Mesenchymal stem cell (in vitro differentiated cells and primary cell): ENCODE measurements at regions not wholly inside any gene's neighbourhood (a gene's known extent, or its start where the extent isn't known, plus 50 kb on each side); places are given as distances from the start of the nearest gene placed in this dataset.

Experiments
- DNase-seq: peaks from one replicate; pipeline ENCODE4 v3.0.0-alpha.2; 2013
- H2AFZ ChIP-seq: one replicate; pipeline ENCODE4 v1.6.1; 2013; ENCODE audit warnings: low read depth, mild to moderate bottlenecking, control low read depth, inconsistent platforms, low read length, moderate library complexity
- H2AK5ac ChIP-seq: 2 replicates; pipeline ENCODE4 v1.6.1; 2013; ENCODE audit warnings: low read length, moderate library complexity, mild to moderate bottlenecking, inconsistent platforms; ENCODE audit not compliant: severe bottlenecking
- H2BK120ac ChIP-seq: one replicate; pipeline ENCODE4 v1.6.1; 2013; ENCODE audit warnings: low read depth, mild to moderate bottlenecking, inconsistent platforms, low read length, moderate library complexity
- H2BK12ac ChIP-seq, 2 experiments: one replicate each; pipeline ENCODE4 v1.6.1; 2013; ENCODE audit warnings: inconsistent platforms in 2 of 2, low read length in 2 of 2, mild to moderate bottlenecking in 2 of 2, moderate library complexity in 2 of 2, control low read depth in 1 of 2
- H2BK15ac ChIP-seq: one replicate; pipeline ENCODE4 v1.6.1; 2013; ENCODE audit warnings: mild to moderate bottlenecking, low read depth, inconsistent platforms; ENCODE audit not compliant: poor library complexity, severe bottlenecking
- H2BK5ac ChIP-seq: 2 replicates; pipeline ENCODE4 v1.6.1; 2013; ENCODE audit warnings: low read depth, mild to moderate bottlenecking, low read length, control low read depth, inconsistent platforms; ENCODE audit not compliant: poor library complexity, severe bottlenecking
- H3K14ac ChIP-seq, 2 experiments: one replicate each; pipeline ENCODE4 v1.6.1; 2013; ENCODE audit warnings: inconsistent platforms in 2 of 2, low read length in 2 of 2, control low read depth in 1 of 2, mild to moderate bottlenecking in 1 of 2, moderate library complexity in 1 of 2
- H3K18ac ChIP-seq, 2 experiments: one replicate each; pipeline ENCODE4 v1.6.1; 2013; ENCODE audit warnings: inconsistent platforms in 2 of 2, low read length in 2 of 2, control low read depth in 1 of 2, low read depth in 1 of 2, mild to moderate bottlenecking in 1 of 2
- H3K23ac ChIP-seq, 2 experiments: one replicate each; pipeline ENCODE4 v1.6.1; 2013; ENCODE audit warnings: inconsistent platforms in 2 of 2, low read length in 2 of 2, mild to moderate bottlenecking in 2 of 2, moderate library complexity in 2 of 2, control low read depth in 1 of 2
- H3K27ac ChIP-seq: 2 replicates; pipeline ENCODE4 v1.5.1; 2013; ENCODE audit warnings: mild to moderate bottlenecking, moderate library complexity, low read length, control low read depth, inconsistent platforms; ENCODE audit not compliant: poor library complexity, severe bottlenecking
- H3K27me3 ChIP-seq, 2 experiments: 2 replicates each; pipeline versions ENCODE4 v1.6.1 to v1.7.0; 2013; ENCODE audit warnings: low read length in 2 of 2, mild to moderate bottlenecking in 2 of 2, moderate library complexity in 2 of 2, control low read depth in 1 of 2, inconsistent platforms in 1 of 2; ENCODE audit not compliant: control insufficient read depth in 1 of 2, insufficient read depth in 1 of 2
- H3K36me3 ChIP-seq, 2 experiments: 2 replicates each; pipeline versions ENCODE4 v1.6.1 to v1.7.0; 2013; ENCODE audit warnings: low read length in 2 of 2, control low read depth in 1 of 2, inconsistent platforms in 1 of 2, low read depth in 1 of 2, mild to moderate bottlenecking in 1 of 2; ENCODE audit not compliant: insufficient read depth in 2 of 2, control insufficient read depth in 1 of 2
- H3K4ac ChIP-seq, 2 experiments: one replicate each; pipeline ENCODE4 v1.6.1; 2013; ENCODE audit warnings: inconsistent platforms in 2 of 2, low read length in 2 of 2, mild to moderate bottlenecking in 2 of 2, moderate library complexity in 2 of 2, control low read depth in 1 of 2, low read depth in 1 of 2
- H3K4me1 ChIP-seq: 2 replicates; pipeline ENCODE4 v1.6.1; 2013; ENCODE audit warnings: low read depth, low read length, control low read depth; ENCODE audit not compliant: control insufficient read depth, insufficient read depth
- H3K4me2 ChIP-seq: 2 replicates; pipeline ENCODE4 v1.6.1; 2013; ENCODE audit warnings: low read length, mild to moderate bottlenecking, inconsistent platforms; ENCODE audit not compliant: poor library complexity, severe bottlenecking
- H3K4me3 ChIP-seq, 2 experiments: 2 replicates each; pipeline versions ENCODE4 v1.5.1 to v1.7.0; 2013; ENCODE audit warnings: low read length in 2 of 2, mild to moderate bottlenecking in 2 of 2, control low read depth in 1 of 2, low read depth in 1 of 2; ENCODE audit not compliant: insufficient read depth in 1 of 2
- H3K79me1 ChIP-seq: replicated peaks from 2 replicates; pipeline ENCODE4 v1.6.1; 2013; ENCODE audit warnings: mild to moderate bottlenecking, control low read depth, low read length, inconsistent platforms; ENCODE audit not compliant: poor library complexity, severe bottlenecking
- H3K9ac ChIP-seq: 2 replicates; pipeline ENCODE4 v1.7.0; 2013; ENCODE audit warnings: mild to moderate bottlenecking, low read length, moderate library complexity
- H3K9me3 ChIP-seq: 2 replicates; pipeline ENCODE4 v1.7.0; 2013; ENCODE audit warnings: mild to moderate bottlenecking, low read length; ENCODE audit not compliant: control insufficient read depth
- H4K8ac ChIP-seq: one replicate; pipeline ENCODE4 v1.6.1; 2013; ENCODE audit warnings: inconsistent platforms, mild to moderate bottlenecking, low read length, moderate library complexity
- H4K91ac ChIP-seq: one replicate; pipeline ENCODE4 v1.6.1; 2013; ENCODE audit warnings: mild to moderate bottlenecking, low read length, inconsistent platforms
- WGBS: methylation state at CpG from one replicate; pipeline ENCODE4 v1.1.7; 2013; ENCODE audit warnings: mixed read lengths; 5-methylcytosine and 5-hydroxymethylcytosine counted together

DNA sequence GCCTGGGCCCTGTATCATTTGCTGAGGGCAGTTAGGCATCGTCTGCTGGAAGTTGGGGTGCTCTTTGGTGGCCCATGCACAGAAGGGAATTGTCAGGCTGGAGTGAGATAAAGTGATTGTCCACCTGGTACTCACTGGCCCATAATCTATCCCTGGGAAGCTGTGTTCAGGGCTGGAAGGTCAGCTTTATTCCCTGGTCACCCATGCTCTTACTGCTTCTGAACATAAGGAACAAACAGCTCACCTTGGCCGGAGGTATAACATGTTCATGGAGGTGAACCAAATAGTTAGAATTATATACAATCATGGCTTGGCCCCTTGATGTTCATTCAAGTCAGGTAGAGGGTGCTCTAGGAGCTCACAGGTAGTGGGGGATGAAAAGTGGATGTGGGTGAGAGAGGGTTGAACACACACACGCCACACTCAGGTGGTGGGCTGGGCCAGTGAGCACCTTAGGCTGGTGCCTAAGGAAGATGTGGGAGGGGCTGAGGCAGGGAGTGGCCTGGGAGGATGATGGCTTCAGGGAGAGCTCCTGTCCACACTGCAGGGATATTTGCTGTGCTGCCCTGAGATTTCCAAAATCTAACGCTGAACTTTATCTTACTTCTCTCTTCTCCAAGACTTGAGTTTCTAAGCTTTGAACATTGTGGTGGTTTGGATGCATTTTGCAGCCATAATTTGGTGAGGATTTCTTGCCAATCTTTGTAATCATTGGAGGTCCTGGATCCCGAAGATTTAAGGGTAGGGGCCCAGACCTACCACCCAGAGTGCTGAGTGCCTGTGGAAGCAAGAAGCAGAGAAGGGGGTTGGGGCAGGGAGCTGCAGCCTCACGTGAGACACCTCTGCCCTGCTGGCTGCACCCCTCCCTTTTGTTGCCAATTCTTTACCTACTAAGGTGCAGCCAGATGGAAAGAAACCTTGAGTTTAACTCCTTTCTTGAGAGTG, 420.6 kb downstream of the ZNF536 start:
- no peak overlapping the region for H3K4me2 ChIP-seq
- WGBS, result 50% methylated on average over 5 of the region's 6 CpGs
- H3K23ac ChIP-seq, result no peak overlapping the region
- DNase-seq, result no peak
- H2AFZ ChIP-seq, result no peak overlapping the region
- H2BK12ac ChIP-seq, result no peak overlapping the region
- no peaks in the 10 kb centered on the region for H3K79me1 ChIP-seq
- no peak overlapping the region for H4K91ac ChIP-seq
- no peak overlapping the region for H2BK5ac ChIP-seq
- peaks cover 0 to 8% of the 10 kb centered on the region in 2 experiments for H3K27me3 ChIP-seq
- H3K36me3 ChIP-seq, result no peaks in the 10 kb centered on the region
- H2AK5ac ChIP-seq, result no peak overlapping the region
- no peak overlapping the region for H3K4ac ChIP-seq
- no peak overlapping the region for H3K9ac ChIP-seq
- no peak overlapping the region for H2BK120ac ChIP-seq
- no peak overlapping the region for H3K18ac ChIP-seq
- H3K14ac ChIP-seq, result no peak overlapping the region
- no peak overlapping the region for H3K27ac ChIP-seq
- H3K4me1 ChIP-seq, result no peaks in the 10 kb centered on the region
- H4K8ac ChIP-seq, result no peak overlapping the region
- H3K9me3 ChIP-seq, result no peaks in the 10 kb centered on the region
- no peak overlapping the region for H2BK15ac ChIP-seq
- H3K4me3 ChIP-seq, result no peak overlapping the region

- no peak overlapping the region for H3K4me2 ChIP-seq
- no peak overlapping the region for H3K4me3 ChIP-seq
- H2AFZ ChIP-seq, result no peak overlapping the region
- DNase-seq, result no peak
- no peak overlapping the region for H3K23ac ChIP-seq
- H3K18ac ChIP-seq, result no peak overlapping the region
- no peak overlapping the region for H2BK5ac ChIP-seq
- no peak overlapping the region for H4K91ac ChIP-seq
- no peak overlapping the region for H2AK5ac ChIP-seq
- no peak overlapping the region for H3K4ac ChIP-seq
- H3K27ac ChIP-seq, result no peak overlapping the region
- no peaks in the 10 kb centered on the region for H3K9me3 ChIP-seq
- no peak overlapping the region for H2BK15ac ChIP-seq
- no peak overlapping the region for H3K14ac ChIP-seq
- peak overlapping the region; percentile 44 for H3K9ac ChIP-seq
- H3K79me1 ChIP-seq, result no peaks in the 10 kb centered on the region
- WGBS, result 83% methylated on average over 10 of the region's 13 CpGs
- no peaks in the 10 kb centered on the region for H3K4me1 ChIP-seq
- peaks cover 0 to 8% of the 10 kb centered on the region in 2 experiments for H3K27me3 ChIP-seq
- no peak overlapping the region for H4K8ac ChIP-seq
- no peak overlapping the region for H2BK120ac ChIP-seq
- no peaks in the 10 kb centered on the region for H3K36me3 ChIP-seq
- no peak overlapping the region for H2BK12ac ChIP-seq
Observed at GRCh38 chr19:30791088-30791487, 418.9 kb downstream of the ZNF536 start.

DNA sequence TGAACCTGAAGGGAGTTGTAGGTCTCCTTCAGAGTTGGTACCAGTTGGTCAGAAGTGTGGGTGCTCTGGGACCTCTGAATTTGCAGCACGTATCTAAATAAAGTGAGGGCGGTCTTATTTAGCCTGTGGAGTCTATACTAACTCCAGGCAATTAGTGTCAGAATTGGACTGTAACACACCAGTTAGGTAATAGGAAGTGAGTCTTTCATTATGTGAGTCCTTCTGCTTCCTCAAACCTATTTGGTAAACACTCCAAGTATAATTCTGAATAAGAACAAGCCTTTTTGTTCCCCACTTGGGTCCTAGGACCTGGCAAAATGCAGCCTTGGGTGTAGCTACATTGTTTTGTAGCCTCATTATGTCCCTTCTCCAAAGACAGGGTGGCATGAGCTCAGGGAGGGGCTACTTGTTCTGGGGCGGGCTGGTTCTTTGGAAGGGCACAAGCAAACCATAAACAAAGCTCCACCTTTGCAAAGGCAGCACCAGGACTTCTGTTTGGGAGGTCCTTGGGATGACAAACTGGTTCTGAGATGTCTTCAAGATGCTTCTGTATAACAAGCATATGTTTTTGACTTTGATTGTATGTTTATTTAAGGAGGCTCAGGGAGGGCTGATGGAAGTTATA, 418.0 kb downstream of the ZNF536 start:
- no peaks in the 10 kb centered on the region for H3K4me1 ChIP-seq
- no peak overlapping the region for H3K4ac ChIP-seq
- no peak overlapping the region for H3K27ac ChIP-seq
- H2BK5ac ChIP-seq, result no peak overlapping the region
- H3K23ac ChIP-seq, result no peak overlapping the region
- no peak overlapping the region for H2BK15ac ChIP-seq
- H3K14ac ChIP-seq, result no peak overlapping the region
- no peak overlapping the region for H4K8ac ChIP-seq
- H2BK12ac ChIP-seq, result no peak overlapping the region
- H3K9ac ChIP-seq, result no peak overlapping the region
- DNase-seq, result no peak
- H3K4me3 ChIP-seq, result no peak overlapping the region
- H2AK5ac ChIP-seq, result no peak overlapping the region
- no peak overlapping the region for H3K4me2 ChIP-seq
- H2BK120ac ChIP-seq, result no peak overlapping the region
- WGBS, result 93% methylated on average over 2 of the region's 3 CpGs
- no peaks in the 10 kb centered on the region for H3K79me1 ChIP-seq
- no peak overlapping the region for H2AFZ ChIP-seq
- no peak overlapping the region for H3K18ac ChIP-seq
- H4K91ac ChIP-seq, result no peak overlapping the region
- H3K27me3 ChIP-seq, result peaks cover 0 to 8% of the 10 kb centered on the region in 2 experiments
- no peaks in the 10 kb centered on the region for H3K9me3 ChIP-seq
- H3K36me3 ChIP-seq, result no peaks in the 10 kb centered on the region

DNA sequence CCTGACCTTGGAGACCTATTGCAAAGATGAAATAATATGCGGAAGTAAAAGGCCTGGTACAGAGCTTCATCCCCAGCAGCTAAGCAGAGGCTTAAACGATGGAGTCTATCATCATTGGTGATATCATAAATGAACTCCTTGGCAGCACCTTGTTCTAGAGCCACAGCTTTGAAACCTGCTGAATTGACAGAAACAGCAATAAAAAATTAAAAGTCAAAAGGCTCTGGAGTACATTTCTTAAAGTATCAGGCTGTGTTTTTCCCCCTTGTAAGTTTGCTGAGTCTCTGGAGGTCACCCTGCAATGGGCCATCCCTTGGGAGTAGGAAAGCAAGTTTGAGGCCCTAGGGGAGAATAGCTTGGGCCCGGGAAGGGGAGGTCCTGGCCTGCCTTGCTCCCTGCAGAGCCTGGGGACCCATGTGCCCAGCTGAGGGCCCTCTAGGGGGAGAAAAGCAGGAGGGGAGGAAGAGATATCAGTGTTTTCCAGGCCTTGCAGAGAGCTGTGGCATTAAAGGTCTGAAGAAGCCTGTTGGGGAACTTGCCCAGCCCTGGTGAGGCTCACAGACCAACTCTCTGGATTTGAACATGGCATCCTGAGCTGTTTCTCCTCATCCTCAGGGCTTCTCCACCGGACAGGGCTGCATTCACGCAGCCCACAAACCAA, 416.1 kb downstream of the ZNF536 start:
- H3K4me2 ChIP-seq, result no peak overlapping the region
- H2AK5ac ChIP-seq, result no peak overlapping the region
- no peak overlapping the region for H3K14ac ChIP-seq
- no peak overlapping the region for H2BK15ac ChIP-seq
- no peak overlapping the region for H3K9ac ChIP-seq
- no peaks in the 10 kb centered on the region for H3K9me3 ChIP-seq
- H3K79me1 ChIP-seq, result no peaks in the 10 kb centered on the region
- H3K4ac ChIP-seq, result no peak overlapping the region
- H4K8ac ChIP-seq, result no peak overlapping the region
- no peak overlapping the region for H4K91ac ChIP-seq
- no peak overlapping the region for H2BK5ac ChIP-seq
- H3K18ac ChIP-seq, result no peak overlapping the region
- H3K27ac ChIP-seq, result no peak overlapping the region
- H2BK120ac ChIP-seq, result no peak overlapping the region
- no peak overlapping the region for H2AFZ ChIP-seq
- no peak for DNase-seq
- WGBS, result 76% methylated on average over 5 of the region's 5 CpGs
- no peaks in the 10 kb centered on the region for H3K4me1 ChIP-seq
- no peak overlapping the region for H3K23ac ChIP-seq
- no peaks in the 10 kb centered on the region for H3K36me3 ChIP-seq
- peaks cover 0 to 4% of the 10 kb centered on the region in 2 experiments for H3K27me3 ChIP-seq
- no peak overlapping the region for H3K4me3 ChIP-seq
- no peak overlapping the region for H2BK12ac ChIP-seq
